CD14-positive monocyte (primary cell): ENCODE measurements at regions not wholly inside any gene's neighbourhood (a gene's known extent, or its start where the extent isn't known, plus 50 kb on each side); places are given as distances from the start of the nearest gene placed in this dataset.

Experiments used
- DNase-seq, 3 donors: peaks; one replicate each; pipeline ENCODE4 v3.0.0-alpha.2; 2011 to 2022
- H2AFZ ChIP-seq: 2 replicates; pipeline ENCODE4 v1.6.0; 2012; ENCODE audit warnings: mild to moderate bottlenecking, low read depth, low read length, inconsistent platforms; ENCODE audit not compliant: insufficient read depth, poor library complexity, severe bottlenecking
- H3K27ac ChIP-seq, 2 donors: 1 replicate in 1 of 2; 2 replicates in 1 of 2; pipeline ENCODE4 v1.5.1; 2012 to 2013; ENCODE audit warnings: low read length in 2 of 2, control low read depth in 1 of 2, inconsistent platforms in 1 of 2, low read depth in 1 of 2, mild to moderate bottlenecking in 1 of 2
- H3K27me3 ChIP-seq, 2 donors: one replicate each; pipeline versions ENCODE4 v1.6.0 to v1.6.1; 2011 to 2013; ENCODE audit warnings: low read length in 2 of 2; ENCODE audit not compliant: control insufficient read depth in 2 of 2, insufficient read depth in 2 of 2
- H3K36me3 ChIP-seq, 2 donors: replicated peaks in 1 of 2; 1 replicate in 1 of 2; 2 replicates in 1 of 2; pipeline versions ENCODE4 v1.5.1 to v1.6.1; 2012 to 2013; ENCODE audit warnings: low read length in 2 of 2, control low read depth in 1 of 2, inconsistent platforms in 1 of 2, mild to moderate bottlenecking in 1 of 2; ENCODE audit not compliant: insufficient read depth in 2 of 2, control insufficient read depth in 1 of 2
- H3K4me1 ChIP-seq, 2 donors: 1 replicate in 1 of 2; 2 replicates in 1 of 2; pipeline versions ENCODE4 v1.5.1 to v1.6.1; 2012 to 2013; ENCODE audit warnings: low read length in 2 of 2, control low read depth in 1 of 2, inconsistent platforms in 1 of 2, mild to moderate bottlenecking in 1 of 2, moderate library complexity in 1 of 2; ENCODE audit not compliant: insufficient read depth in 2 of 2, control insufficient read depth in 1 of 2
- H3K4me2 ChIP-seq: replicated peaks from 2 replicates; pipeline ENCODE3; 2012; ENCODE audit warnings: low read length, moderate library complexity, mild to moderate bottlenecking; ENCODE audit not compliant: poor library complexity, severe bottlenecking; ENCODE audit errors: extremely low read depth
- H3K4me3 ChIP-seq, 3 experiments: fragments of 200-600 bp in 1 of 3; sonication (generic) in 1 of 3; replicated peaks in 1 of 3; 1 replicate in 2 of 3; 2 replicates in 1 of 3; pipeline ENCODE4 v1.5.1; 2011 to 2013; ENCODE audit warnings: low read length in 3 of 3, mild to moderate bottlenecking in 3 of 3, control low read depth in 2 of 3, low read depth in 2 of 3, inconsistent platforms in 1 of 3, moderate library complexity in 1 of 3
- H3K79me2 ChIP-seq: 2 replicates; pipeline ENCODE4 v1.6.0; 2012; ENCODE audit warnings: mild to moderate bottlenecking, control low read depth, inconsistent platforms, low read length, moderate library complexity; ENCODE audit not compliant: insufficient read depth
- H3K9ac ChIP-seq: 2 replicates; pipeline ENCODE4 v1.6.0; 2017; ENCODE audit warnings: low read length, mild to moderate bottlenecking; ENCODE audit not compliant: insufficient read depth, poor library complexity, severe bottlenecking
- H3K9me3 ChIP-seq, 2 donors: replicated peaks in 1 of 2; 1 replicate in 1 of 2; 2 replicates in 1 of 2; pipeline versions ENCODE4 v1.5.1 to v1.6.1; 2012 to 2013; ENCODE audit warnings: low read length in 2 of 2, control low read depth in 1 of 2; ENCODE audit not compliant: control insufficient read depth in 1 of 2, insufficient read depth in 1 of 2
- H4K20me1 ChIP-seq: 2 replicates; pipeline ENCODE4 v1.6.0; 2012; ENCODE audit warnings: mild to moderate bottlenecking, low read length, control low read depth, moderate library complexity; ENCODE audit not compliant: insufficient read depth
- H3K27ac Mint-ChIP-seq, 7 donors: one replicate each; pipeline ENCODE4 v1.8.0; 2020; ENCODE audit warnings: mild to moderate bottlenecking in 7 of 7, mixed read lengths in 7 of 7, moderate library complexity in 6 of 7, inconsistent platforms in 2 of 7
- H3K27me3 Mint-ChIP-seq, 3 donors: one replicate each; pipeline ENCODE4 v1.8.0; 2021 to 2022; ENCODE audit warnings: low read depth in 3 of 3, mild to moderate bottlenecking in 3 of 3, mixed read lengths in 3 of 3, moderate library complexity in 3 of 3, inconsistent platforms in 1 of 3
- H3K36me3 Mint-ChIP-seq, 2 donors: one replicate each; pipeline ENCODE4 v1.8.0; 2020; ENCODE audit warnings: mixed read lengths in 2 of 2, inconsistent platforms in 1 of 2, mild to moderate bottlenecking in 1 of 2
- H3K4me1 Mint-ChIP-seq: one replicate; pipeline ENCODE4 v1.8.0; 2020; ENCODE audit warnings: mild to moderate bottlenecking, mixed read lengths
- H3K4me3 Mint-ChIP-seq, 2 donors: one replicate each; pipeline ENCODE4 v1.8.0; 2020; ENCODE audit warnings: mild to moderate bottlenecking in 2 of 2, mixed read lengths in 2 of 2, moderate library complexity in 1 of 2
- H3K9me3 Mint-ChIP-seq, 7 donors: one replicate each; pipeline ENCODE4 v1.8.0; 2020 to 2022; ENCODE audit warnings: mixed read lengths in 7 of 7, mild to moderate bottlenecking in 6 of 7, moderate library complexity in 6 of 7, inconsistent platforms in 2 of 7
- WGBS: methylation state at CpG from one replicate; pipeline ENCODE4 v1.1.5; 2013; ENCODE audit warnings: missing lambda C conversion rate; ENCODE audit not compliant: insufficient coverage; 5-methylcytosine and 5-hydroxymethylcytosine counted together
- intact Hi-C, 2 donors: fragments of 100-400 bp; cut with micrococcal nuclease; formaldehyde crosslinking; loops; one replicate each; pipeline versions ENCODE4 v1.15.0 to v1.15.1; 2023
- TF ChIP-seq, protein P1 (sequence below): fragments of 200-600 bp; IDR thresholded peaks from one replicate; pipeline ENCODE4 v1.8.0; 2022; ENCODE audit warnings: antibody characterized with exemption, mild to moderate bottlenecking

GRCh38 chr3:25910997-25911396, 121.1 kb downstream of the OXSM start:
- H3K27ac Mint-ChIP-seq: no peak overlapping the region

GRCh38 chr3:25911525-25912295, 121.8 kb downstream of the OXSM start:
- Histone ChIP-seq H3K9me3 (no peaks in the 10 kb centered on the region), H3K79me2 (no peaks in the 10 kb centered on the region), H3K36me3 (no peaks in the 10 kb centered on the region), H3K27me3 (no peaks in the 10 kb centered on the region), H3K27ac (no peak overlapping the region), H2AFZ (no peak overlapping the region), H4K20me1 (no peaks in the 10 kb centered on the region), H3K4me3 (no peak overlapping the region), H3K4me1 (no peaks in the 10 kb centered on the region), H3K9ac (no peak overlapping the region), H3K4me2 (no peak overlapping the region)
- Mint-ChIP-seq H3K4me1 (no peaks in the 10 kb centered on the region), H3K27me3 (peaks cover 0 to 2% (median 1%) of the 10 kb centered on the region in 3 donors), H3K36me3 (no peaks in the 10 kb centered on the region), H3K9me3 (no peaks in the 10 kb centered on the region), H3K27ac (no peak overlapping the region), H3K4me3 (no peak overlapping the region)
- TF ChIP-seq, protein P1, sequence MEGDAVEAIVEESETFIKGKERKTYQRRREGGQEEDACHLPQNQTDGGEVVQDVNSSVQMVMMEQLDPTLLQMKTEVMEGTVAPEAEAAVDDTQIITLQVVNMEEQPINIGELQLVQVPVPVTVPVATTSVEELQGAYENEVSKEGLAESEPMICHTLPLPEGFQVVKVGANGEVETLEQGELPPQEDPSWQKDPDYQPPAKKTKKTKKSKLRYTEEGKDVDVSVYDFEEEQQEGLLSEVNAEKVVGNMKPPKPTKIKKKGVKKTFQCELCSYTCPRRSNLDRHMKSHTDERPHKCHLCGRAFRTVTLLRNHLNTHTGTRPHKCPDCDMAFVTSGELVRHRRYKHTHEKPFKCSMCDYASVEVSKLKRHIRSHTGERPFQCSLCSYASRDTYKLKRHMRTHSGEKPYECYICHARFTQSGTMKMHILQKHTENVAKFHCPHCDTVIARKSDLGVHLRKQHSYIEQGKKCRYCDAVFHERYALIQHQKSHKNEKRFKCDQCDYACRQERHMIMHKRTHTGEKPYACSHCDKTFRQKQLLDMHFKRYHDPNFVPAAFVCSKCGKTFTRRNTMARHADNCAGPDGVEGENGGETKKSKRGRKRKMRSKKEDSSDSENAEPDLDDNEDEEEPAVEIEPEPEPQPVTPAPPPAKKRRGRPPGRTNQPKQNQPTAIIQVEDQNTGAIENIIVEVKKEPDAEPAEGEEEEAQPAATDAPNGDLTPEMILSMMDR: no peak
- 89% methylated on average over 4 of the region's 7 CpGs for WGBS
- DNase-seq: no peak
- intact Hi-C loops: no loop called here

More at GRCh38 chr3:25910997-25911396, 121.1 kb downstream of the OXSM start:
- DNase-seq: peak in 2 of 3 donors; percentile 1 to 16
- Mint-ChIP-seq H3K36me3 (no peaks in the 10 kb centered on the region), H3K4me1 (no peaks in the 10 kb centered on the region), H3K4me3 (no peak overlapping the region), H3K9me3 (no peaks in the 10 kb centered on the region), H3K27me3 (peaks cover 0 to 2% (median 1%) of the 10 kb centered on the region in 3 donors)
- no peaks in the 10 kb centered on the region for H4K20me1 ChIP-seq
- no peak overlapping the region for H3K9ac ChIP-seq
- no peaks in the 10 kb centered on the region for H3K9me3 ChIP-seq
- H3K27me3 ChIP-seq: no peaks in the 10 kb centered on the region
- no peaks in the 10 kb centered on the region for H3K79me2 ChIP-seq
- no CpG with 5 or more reads among the region's 4 CpGs for WGBS
- H3K4me2 ChIP-seq: no peak overlapping the region
- intact Hi-C loops: no loop called here
- H2AFZ ChIP-seq: no peak overlapping the region
- TF ChIP-seq, protein P1: peak; percentile 69
- no peak overlapping the region for H3K27ac ChIP-seq
- no peak overlapping the region for H3K4me3 ChIP-seq
- no peaks in the 10 kb centered on the region for H3K36me3 ChIP-seq
- H3K4me1 ChIP-seq: no peaks in the 10 kb centered on the region
